ENCODE measurements at regions not wholly inside any gene's neighbourhood (a gene's known extent, or its start where the extent isn't known, plus 50 kb on each side); places are given as distances from the start of the nearest gene placed in this dataset.

GRCh38 chr2:65608466-65608865 lies 176.1 kb upstream of the SPRED2 start:
- TF ChIP-seq CTCF (IDR thresholded peaks at IDR 0.05 in 4 of 5, conservative IDR thresholded peaks at IDR 0.05 in 1 of 5) (no peak), POLR2A (IDR thresholded peaks at IDR 0.05) (no peak)
